Smooth muscle cell (in vitro differentiated cells): ENCODE measurements at regions not wholly inside any gene's neighbourhood (a gene's known extent, or its start where the extent isn't known, plus 50 kb on each side); places are given as distances from the start of the nearest gene placed in this dataset.

Experiments used
- DNase-seq: peaks from one replicate; lab custom pipeline; 2025; ENCODE audit not compliant: unreplicated experiment; lab: John Stamatoyannopoulos, UW
- H2AFZ ChIP-seq: fragments of 200-600 bp; sonication (generic); 2 replicates; pipeline ENCODE4 v1.6.0; 2016; ENCODE audit warnings: antibody characterized with exemption, low read depth, mild to moderate bottlenecking
- H3F3A ChIP-seq: fragments of 200-600 bp; sonication (generic); 2 replicates; pipeline ENCODE4 v1.6.0; 2017; ENCODE audit warnings: antibody characterized with exemption, low read depth
- H3K27ac ChIP-seq: fragments of 200-600 bp; sonication (generic); 2 replicates; pipeline ENCODE4 v1.5.1; 2016; ENCODE audit warnings: low read depth, mild to moderate bottlenecking
- H3K27me3 ChIP-seq: fragments of 200-600 bp; sonication (generic); 2 replicates; pipeline ENCODE4 v1.6.1; 2016; ENCODE audit warnings: low read depth, mild to moderate bottlenecking
- H3K36me3 ChIP-seq: fragments of 200-600 bp; sonication (generic); 2 replicates; pipeline ENCODE4 v1.5.1; 2016; ENCODE audit warnings: low read depth
- H3K4me1 ChIP-seq: fragments of 200-600 bp; sonication (generic); 2 replicates; pipeline ENCODE4 v1.5.1; 2016; ENCODE audit warnings: low read depth
- H3K4me2 ChIP-seq: fragments of 200-600 bp; sonication (generic); 2 replicates; pipeline ENCODE4 v1.6.0; 2016; ENCODE audit warnings: mild to moderate bottlenecking
- H3K4me3 ChIP-seq: fragments of 200-600 bp; sonication (generic); 2 replicates; pipeline ENCODE4 v1.5.1; 2016; ENCODE audit warnings: mild to moderate bottlenecking
- H3K79me2 ChIP-seq: fragments of 200-600 bp; sonication (generic); 2 replicates; pipeline ENCODE4 v1.6.0; 2016; ENCODE audit warnings: low read depth, mild to moderate bottlenecking
- H3K9ac ChIP-seq: fragments of 200-600 bp; sonication (generic); 2 replicates; pipeline ENCODE4 v1.6.0; 2016; ENCODE audit warnings: low read depth
- H3K9me3 ChIP-seq: fragments of 200-600 bp; sonication (generic); replicated peaks from 2 replicates; pipeline ENCODE4 v1.5.1; 2016; ENCODE audit warnings: low read depth
- H4K20me1 ChIP-seq: fragments of 200-600 bp; sonication (generic); 2 replicates; pipeline ENCODE4 v1.6.0; 2016; ENCODE audit warnings: low read depth
- CTCF ChIP-seq: fragments of 200-600 bp; sonication (generic); IDR thresholded peaks from 2 replicates; pipeline ENCODE4 v1.5.1; 2017; ENCODE audit warnings: borderline replicate concordance, mild to moderate bottlenecking, antibody characterized with exemption; ENCODE audit not compliant: insufficient read depth, poor library complexity, severe bottlenecking
- WGBS: methylation state at CpG from one replicate; pipeline ENCODE4 v1.1.7; 2016; ENCODE audit warnings: low lambda C conversion rate; 5-methylcytosine and 5-hydroxymethylcytosine counted together

DNA sequence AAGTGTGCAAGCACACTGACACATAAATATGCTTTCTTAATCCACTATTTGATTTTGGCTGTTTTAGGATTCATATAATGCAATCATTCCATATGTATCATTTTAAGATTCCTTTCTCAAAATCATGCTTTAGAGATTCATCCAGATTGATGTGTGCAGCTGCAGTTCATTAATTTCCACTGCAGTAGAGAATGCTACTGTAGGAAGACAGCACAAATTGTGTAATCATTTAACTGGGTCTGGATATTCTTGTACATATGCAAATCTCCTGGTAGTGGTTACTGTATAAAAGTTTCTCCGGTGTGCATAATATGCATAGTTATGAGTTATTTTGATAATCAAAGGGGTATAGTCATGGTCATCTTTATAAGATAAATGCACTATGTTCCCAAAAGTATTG is 502.5 kb upstream of the ACVR2A start:
- WGBS: 93% methylated on average over 1 of the region's 1 CpG
- no peaks in the 10 kb centered on the region for H3K9me3 ChIP-seq
- H3K4me3 ChIP-seq: no peak overlapping the region
- no peak for TF ChIP-seq CTCF
- DNase-seq: no peak
- no peaks in the 10 kb centered on the region for H3F3A ChIP-seq
- no peak overlapping the region for H3K4me2 ChIP-seq
- H3K27ac ChIP-seq: no peak overlapping the region
- H3K79me2 ChIP-seq: no peaks in the 10 kb centered on the region
- H3K36me3 ChIP-seq: no peaks in the 10 kb centered on the region
- H3K9ac ChIP-seq: no peak overlapping the region
- H2AFZ ChIP-seq: no peak overlapping the region
- H3K27me3 ChIP-seq: no peaks in the 10 kb centered on the region
- H4K20me1 ChIP-seq: no peaks in the 10 kb centered on the region
- H3K4me1 ChIP-seq: no peaks in the 10 kb centered on the region

DNA sequence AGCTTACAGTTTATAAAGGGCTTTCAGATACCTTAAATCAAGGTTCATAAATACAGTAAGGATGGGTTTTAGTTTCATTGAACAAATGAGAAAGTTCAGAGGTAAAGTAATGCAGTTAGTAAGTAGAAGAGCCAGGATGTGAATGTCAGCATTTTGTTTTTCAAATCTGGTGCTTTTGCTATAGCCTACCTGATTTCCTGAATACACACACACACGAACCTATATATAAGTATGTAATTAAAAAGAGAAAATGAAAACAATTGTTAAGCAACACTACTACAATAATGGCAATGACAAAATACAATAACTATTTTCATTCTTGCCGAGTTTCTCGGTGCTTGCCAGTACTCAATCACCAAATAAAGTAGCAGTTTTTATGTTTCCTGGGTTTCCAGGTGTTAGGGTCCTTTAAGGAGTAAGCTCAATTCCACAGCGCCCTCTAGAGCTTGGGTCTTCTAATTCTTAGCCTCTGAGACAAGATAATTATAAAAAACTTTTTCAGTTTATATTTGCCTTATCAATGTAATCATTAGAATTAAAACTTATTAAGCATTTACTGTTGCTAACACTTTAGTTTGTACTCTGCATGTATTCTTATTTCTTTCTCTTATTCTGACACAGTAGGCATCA is 512.9 kb upstream of the ACVR2A start:
- no peaks in the 10 kb centered on the region for H3K79me2 ChIP-seq
- no peaks in the 10 kb centered on the region for H3F3A ChIP-seq
- WGBS: 41% methylated on average over 4 of the region's 4 CpGs
- peak; percentile 57 for TF ChIP-seq CTCF
- H3K27ac ChIP-seq: no peak overlapping the region
- DNase-seq: no peak
- H3K27me3 ChIP-seq: no peaks in the 10 kb centered on the region
- no peak overlapping the region for H2AFZ ChIP-seq
- H3K4me2 ChIP-seq: no peak overlapping the region
- H4K20me1 ChIP-seq: no peaks in the 10 kb centered on the region
- no peaks in the 10 kb centered on the region for H3K9me3 ChIP-seq
- H3K4me3 ChIP-seq: no peak overlapping the region
- H3K9ac ChIP-seq: no peak overlapping the region
- no peaks in the 10 kb centered on the region for H3K4me1 ChIP-seq
- H3K36me3 ChIP-seq: no peaks in the 10 kb centered on the region

- Histone ChIP-seq H3K27ac (no peak overlapping the region), H3F3A (no peaks in the 10 kb centered on the region), H3K79me2 (no peaks in the 10 kb centered on the region), H4K20me1 (no peaks in the 10 kb centered on the region), H3K36me3 (no peaks in the 10 kb centered on the region), H3K27me3 (no peaks in the 10 kb centered on the region), H3K4me1 (no peaks in the 10 kb centered on the region), H3K4me3 (no peak overlapping the region), H3K4me2 (no peak overlapping the region), H2AFZ (no peak overlapping the region), H3K9ac (no peak overlapping the region), H3K9me3 (no peaks in the 10 kb centered on the region)
- WGBS: 94% methylated on average over 4 of the region's 4 CpGs
- TF ChIP-seq CTCF: no peak
- no peak for DNase-seq
These were observed 513.9 kb upstream of the ACVR2A start for GRCh38 chr2:147330925-147331324.

DNA sequence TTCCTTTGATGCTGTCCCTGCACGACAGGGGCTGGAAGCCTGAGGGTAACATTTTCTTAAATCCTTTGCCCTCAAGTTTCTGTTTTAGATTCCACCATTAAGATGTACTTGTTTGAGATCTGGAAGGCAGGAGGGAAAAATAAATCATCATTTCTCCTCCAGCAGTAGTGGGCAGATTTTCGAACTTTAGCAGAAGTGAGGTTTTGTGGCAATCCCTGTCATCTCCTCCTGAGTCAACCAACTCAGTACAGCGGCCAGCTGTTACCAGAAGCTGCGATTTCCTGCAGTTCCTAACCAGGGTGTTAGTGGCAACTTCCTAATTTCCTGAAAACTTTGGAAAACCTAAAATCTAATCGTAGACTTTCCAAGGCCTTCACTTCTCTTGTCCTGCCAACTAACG is 517.2 kb upstream of the ACVR2A start:
- WGBS: 54% methylated on average over 6 of the region's 6 CpGs
- Histone ChIP-seq H3K9ac (no peak overlapping the region), H3F3A (no peaks in the 10 kb centered on the region), H4K20me1 (no peaks in the 10 kb centered on the region), H3K27ac (no peak overlapping the region), H3K4me1 (no peaks in the 10 kb centered on the region), H3K27me3 (no peaks in the 10 kb centered on the region), H3K4me2 (no peak overlapping the region), H3K79me2 (no peaks in the 10 kb centered on the region), H3K9me3 (no peaks in the 10 kb centered on the region), H3K36me3 (no peaks in the 10 kb centered on the region), H3K4me3 (no peak overlapping the region), H2AFZ (no peak overlapping the region)
- no peak for DNase-seq
- TF ChIP-seq CTCF: no peak
